NCI-H1105 (cell line): ENCODE measurements at regions not wholly inside any gene's neighbourhood (a gene's known extent, or its start where the extent isn't known, plus 50 kb on each side); places are given as distances from the start of the nearest gene placed in this dataset.
"Not testable (repeated sequence)": the region's sequence is repeated elsewhere in the genome, so short reads cannot be mapped to it uniquely, and the experiment has no call there.

ENCODE experiments used
- DNase-seq: peaks from one replicate; lab custom pipeline; 2025; lab: John Stamatoyannopoulos, UW

DNA sequence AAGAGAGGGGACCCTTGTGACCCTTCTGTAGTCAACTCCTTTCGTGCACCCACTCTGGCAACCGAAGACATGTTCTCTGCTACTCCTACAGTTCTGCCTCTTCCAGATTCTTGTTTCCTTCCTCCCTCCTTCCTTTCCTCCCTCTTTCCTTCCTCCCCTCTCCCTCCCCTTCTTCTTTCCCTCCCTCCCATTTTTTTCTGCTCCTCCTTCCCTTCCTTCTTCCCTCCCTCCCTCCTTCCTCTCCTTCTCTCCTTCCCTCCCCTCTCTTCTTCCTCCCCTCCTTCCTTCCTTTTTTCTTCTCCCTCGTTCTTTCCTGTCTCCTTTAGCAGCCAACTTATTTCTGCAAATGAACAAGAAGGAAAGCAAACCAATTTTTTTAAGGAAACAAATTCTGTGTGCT, 111.5 kb downstream of the NPTX2 start:
- DNase-seq, result no peak

- DNase-seq, result no peak
Observed at GRCh38 chr7:98729121-98729520, 112.0 kb downstream of the NPTX2 start.

GRCh38 chr7:98730326-98730725, 113.2 kb downstream of the NPTX2 start:
- DNase-seq, result no peak

GRCh38 chr7:98731651-98732050, 114.6 kb downstream of the NPTX2 start:
- no peak for DNase-seq

DNA sequence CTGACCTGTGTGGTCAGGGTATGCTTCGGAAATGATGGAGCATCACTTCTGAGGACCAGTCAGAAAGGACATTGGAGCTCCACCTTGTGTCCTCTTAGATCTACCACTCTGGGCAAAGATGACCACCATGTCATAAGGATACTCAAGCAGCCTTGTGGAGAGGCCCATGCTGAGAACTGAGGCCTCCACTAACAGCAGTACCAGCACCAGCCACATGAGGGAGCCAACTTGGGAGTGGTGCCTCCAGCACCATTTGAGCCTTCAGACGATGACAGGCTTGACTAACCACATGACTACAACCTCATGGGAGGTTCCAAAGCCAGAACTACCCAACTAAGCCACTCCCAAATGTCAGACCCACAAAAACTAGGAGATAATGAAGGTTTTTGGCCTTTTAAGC, 116.0 kb downstream of the NPTX2 start:
- DNase-seq, result no peak

DNA sequence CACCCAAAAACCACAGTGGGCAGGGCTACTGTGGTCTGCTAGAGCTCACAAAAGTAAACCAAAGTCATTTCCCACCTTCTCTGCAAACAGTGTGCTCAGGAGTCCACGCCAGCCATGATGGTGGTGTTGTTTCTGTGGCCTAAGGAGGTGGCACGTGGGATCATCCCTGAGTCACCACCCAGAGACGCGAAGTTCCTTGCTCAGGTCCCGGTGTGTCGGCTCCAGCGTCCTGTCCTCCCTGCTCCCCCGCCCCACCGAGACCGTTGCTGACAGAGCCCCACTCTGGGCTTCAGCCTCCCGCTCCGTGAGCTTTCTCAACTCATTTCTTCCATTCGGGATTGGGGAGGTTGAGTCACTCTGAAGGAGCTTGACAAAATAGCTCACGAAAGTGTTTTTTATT, 118.7 kb downstream of the NPTX2 start:
- DNase-seq, result no peak

- not testable (repeated sequence) for DNase-seq
Observed at GRCh38 chr7:98736461-98736860, 119.4 kb downstream of the NPTX2 start.

DNA sequence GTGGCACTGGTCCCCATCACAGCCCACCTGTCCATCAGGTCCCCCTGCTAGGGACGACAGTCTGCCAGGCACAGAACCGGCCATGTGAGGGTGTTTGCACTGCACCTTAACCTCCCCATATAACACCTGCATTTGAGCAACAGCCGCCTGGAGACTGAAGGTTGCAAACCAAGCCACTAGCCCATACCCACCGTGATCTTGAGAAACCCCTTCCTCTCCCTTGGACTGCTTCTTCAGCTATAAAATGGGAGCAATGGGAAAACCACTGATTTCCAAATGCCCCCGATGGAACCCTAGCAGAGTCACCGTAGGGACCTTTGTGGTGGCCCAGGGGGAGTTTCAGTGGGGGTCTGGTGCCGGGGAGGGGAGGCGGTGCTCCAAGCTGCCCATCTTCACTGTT, 120.1 kb downstream of the NPTX2 start:
- no peak for DNase-seq

GRCh38 chr7:98740643-98741042, 123.6 kb downstream of the NPTX2 start:
- DNase-seq, result no peak

GRCh38 chr7:98745722-98746318, 124.0 kb downstream of the TMEM130 start:
- DNase-seq, result peak; percentile 69

DNA sequence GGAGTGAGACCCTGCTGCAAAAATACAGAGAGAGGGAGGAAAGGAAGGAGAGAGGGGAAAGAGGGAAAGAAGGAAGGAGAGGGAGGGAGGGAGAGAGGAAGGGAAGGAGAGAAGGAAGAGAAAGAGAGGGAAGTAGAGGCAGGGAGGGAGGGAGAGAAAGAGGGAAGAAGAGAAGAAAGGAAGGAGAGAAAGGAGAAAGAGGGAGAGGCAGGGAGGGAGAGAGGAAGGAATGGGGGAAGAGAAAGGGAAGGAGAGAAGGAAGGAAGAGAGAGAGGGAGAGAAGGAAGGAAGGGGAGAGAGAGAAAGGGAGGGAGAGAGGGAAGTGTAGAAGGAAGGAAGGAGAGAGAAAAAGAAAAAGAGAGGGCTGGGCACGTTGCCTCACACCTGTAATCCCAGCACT, 121.7 kb downstream of the TMEM130 start:
- no peak for DNase-seq

DNA sequence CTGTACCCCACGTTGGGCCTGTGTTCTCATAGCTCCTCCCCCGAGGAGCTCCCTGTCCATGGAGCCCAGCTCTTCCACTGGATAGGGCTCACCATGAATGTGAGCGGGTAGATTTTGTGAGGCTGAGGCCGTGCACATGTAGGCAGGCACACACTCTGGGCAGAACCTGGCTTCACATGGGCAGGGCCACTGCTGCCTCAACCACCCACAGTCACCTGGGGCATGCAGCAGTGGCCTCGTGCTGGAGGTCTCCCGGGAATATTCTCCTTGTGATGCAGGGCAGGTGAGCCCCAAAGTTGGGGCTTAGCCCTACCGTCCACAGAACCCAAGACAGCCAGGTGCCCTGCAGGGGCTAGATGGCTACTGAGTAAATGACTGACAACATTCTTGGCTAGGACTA, 116.6 kb downstream of the TMEM130 start:
- DNase-seq, result no peak

DNA sequence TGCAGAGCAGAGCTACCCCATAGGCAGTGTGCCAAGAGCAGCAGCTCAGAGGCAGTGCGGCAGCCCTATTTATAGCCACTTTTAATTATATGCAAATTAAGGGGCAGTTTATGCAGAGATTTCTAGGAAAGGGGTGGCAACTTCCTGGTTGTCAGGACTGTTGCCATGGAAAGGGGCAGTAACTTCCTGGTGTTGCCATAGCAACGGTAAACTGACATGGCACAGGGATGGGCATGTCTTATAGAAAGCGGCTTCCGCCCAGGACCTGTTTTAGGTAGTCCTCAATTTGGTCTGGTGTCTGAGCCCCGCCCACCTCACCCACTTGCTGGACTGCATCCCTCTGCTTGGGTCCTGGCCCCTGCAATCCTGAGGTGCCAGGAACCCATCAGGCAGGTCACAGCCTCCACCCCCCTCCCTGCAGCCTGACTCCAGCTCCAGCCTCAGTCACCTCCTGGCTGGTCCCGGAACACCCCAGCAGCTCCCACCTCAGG, 115.8 kb downstream of the TMEM130 start:
- no peak for DNase-seq

DNA sequence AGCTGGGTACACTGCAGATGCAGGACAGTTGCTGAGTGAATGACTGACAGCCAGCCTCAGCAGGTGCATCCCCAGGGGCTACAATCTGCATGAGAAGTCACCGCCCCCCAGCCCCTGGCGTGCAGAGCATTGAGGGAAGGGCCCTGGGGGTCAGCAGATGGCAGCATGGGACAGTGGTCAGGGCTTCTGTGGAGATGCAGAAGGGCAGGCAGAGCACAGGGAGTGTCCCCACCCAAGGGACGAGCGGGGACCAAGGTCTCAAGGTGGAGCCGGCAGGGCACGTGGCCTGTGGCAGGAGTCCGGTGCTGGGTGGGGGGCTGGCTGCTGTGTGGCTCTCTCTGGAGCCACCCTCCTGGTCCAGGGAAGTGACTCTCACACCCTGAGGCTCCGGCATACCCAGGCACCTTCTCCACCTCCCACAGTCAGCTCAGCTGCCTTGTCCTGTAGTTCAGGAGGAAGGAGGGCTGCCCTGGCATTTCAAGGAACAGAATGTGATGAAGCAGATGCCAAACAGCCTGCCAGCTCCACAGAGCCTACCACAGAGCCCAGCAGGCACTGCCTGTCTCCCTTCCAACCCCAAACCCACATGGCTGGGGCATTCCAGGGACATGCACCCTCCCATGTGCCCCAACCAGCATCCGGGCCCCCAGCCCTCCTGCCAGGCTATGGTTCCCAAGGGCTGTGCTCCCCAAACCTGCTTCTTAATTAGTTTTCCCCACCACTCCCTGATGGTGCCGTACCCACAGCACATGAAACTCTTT, 114.5 kb downstream of the TMEM130 start:
- no peak for DNase-seq

DNA sequence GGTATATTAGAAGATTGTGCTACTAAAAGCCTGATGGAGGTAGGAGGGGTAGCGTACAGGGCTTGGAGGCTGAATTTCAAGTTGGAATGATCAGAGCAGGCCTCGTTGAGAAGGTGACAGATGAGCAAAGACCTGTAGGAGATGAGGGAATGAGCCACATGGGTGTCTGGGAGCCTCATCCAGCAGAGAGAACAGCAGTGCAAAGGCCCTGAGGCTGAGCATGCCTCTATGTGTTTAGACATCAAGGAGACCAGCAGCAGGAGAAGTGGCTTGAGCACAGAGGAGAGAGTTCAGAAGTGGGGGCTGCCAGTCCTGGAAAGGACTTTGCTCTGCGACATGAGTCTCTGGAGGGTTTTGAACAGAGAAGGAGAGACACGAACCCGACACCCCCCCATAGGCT, 111.7 kb downstream of the TMEM130 start:
- no peak for DNase-seq

DNA sequence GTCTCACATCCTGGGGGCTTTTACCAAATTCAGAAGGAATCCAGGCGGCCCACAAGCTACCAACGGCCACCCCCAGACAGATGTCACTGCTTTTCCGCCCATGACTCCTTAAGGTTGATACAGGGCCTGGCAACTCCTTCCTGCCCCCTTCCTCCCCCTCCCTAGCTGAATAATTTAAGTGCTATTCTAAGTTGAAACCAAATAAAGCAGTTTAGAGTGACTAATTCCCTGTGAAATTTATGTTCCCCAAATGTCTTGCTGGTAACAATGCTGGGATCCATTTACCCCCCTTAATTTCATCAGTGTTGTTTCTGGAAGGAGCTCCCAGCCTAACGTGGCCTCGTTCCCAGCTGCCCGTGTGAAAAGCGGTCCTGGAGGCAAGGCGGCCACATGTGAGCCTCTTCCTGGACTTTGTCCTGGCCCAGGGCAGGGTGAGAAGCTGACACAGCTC, 109.6 kb downstream of the TMEM130 start:
- DNase-seq, result no peak

- DNase-seq, result no peak
Observed at GRCh38 chr7:98761225-98761624, 108.6 kb downstream of the TMEM130 start.

GRCh38 chr7:98762620-98763019, 107.2 kb downstream of the TMEM130 start:
- no peak for DNase-seq

DNA sequence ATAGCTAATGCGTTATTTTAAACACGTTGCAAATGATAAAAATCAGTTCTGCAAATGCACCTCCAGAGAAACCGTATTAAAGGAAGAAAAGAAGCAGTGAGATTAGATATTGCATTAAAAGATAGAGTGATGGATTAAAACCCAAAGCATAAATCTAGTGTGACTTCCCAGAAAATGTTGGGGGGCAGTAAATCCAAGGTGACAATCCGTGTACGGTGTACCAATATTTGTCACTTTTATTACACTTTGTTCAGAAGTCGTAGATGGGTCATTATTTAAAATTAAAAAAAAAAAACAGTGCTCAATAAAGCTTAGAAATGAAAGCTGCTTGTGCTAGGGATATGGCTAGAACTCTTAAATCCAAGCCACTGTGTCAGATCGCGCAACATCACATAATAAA, 106.4 kb downstream of the TMEM130 start:
- no peak for DNase-seq

DNA sequence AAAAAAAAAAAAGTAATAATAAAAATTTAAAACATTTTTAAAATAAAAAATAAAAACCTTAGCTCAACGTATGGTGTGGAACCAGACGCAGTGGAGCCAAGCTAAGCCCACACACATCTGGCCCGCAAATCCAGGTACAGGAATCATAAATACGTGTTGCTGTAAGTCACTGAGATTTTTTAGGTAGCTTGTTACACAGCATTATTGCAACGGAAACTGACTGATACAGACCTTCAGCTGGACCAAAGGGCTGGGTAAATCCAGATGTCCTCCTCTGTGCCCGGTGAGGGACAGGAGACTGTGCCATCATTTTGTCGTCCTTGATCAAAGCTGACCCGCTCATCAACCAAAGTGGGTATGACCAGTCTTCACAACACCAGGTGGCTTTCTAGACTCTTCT, 104.9 kb downstream of the TMEM130 start:
- DNase-seq, result no peak

GRCh38 chr7:98770085-98770484, 99.7 kb downstream of the TMEM130 start:
- not testable (repeated sequence) for DNase-seq

DNA sequence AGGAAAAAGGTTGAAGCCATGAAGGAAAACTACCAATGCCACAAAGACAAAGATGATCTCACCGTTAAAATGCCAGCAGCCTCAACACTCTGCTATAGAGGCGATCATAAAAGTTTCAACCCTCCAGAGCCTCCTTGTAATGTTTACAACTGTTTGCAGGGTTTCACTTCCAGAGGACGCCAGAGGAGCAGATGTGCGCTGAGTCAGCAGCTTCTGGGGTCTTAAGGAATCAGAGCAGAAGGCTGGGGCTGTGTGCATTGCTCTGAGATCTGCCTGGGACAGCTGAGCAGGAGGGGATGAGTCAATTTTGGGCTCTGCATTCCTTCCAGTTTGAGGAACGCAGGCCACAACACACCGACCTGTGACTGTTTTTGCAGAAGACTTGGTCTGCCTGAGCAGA, 98.3 kb downstream of the TMEM130 start:
- no peak for DNase-seq

- DNase-seq, result no peak
Observed at GRCh38 chr7:98771941-98772603, 97.7 kb downstream of the TMEM130 start.
